Suprapubic skin (tissue), 4 donors: ENCODE measurements at regions not wholly inside any gene's neighbourhood (a gene's known extent, or its start where the extent isn't known, plus 50 kb on each side); places are given as distances from the start of the nearest gene placed in this dataset.
"Not testable (repeated sequence)": the region's sequence is repeated elsewhere in the genome, so short reads cannot be mapped to it uniquely, and the experiment has no call there.

Experiments used
- DNase-seq, 2 donors: peaks; one replicate each; pipeline ENCODE4 v3.0.0-alpha.2; 2019; ENCODE audit warnings: low spot score in 2 of 2
- H3K27ac ChIP-seq: fragments of 200-600 bp; sonication (generic); one replicate; pipeline ENCODE4 v1.5.1; 2019
- H3K27me3 ChIP-seq: fragments of 200-600 bp; sonication (generic); one replicate; pipeline ENCODE4 v1.5.1; 2019
- H3K36me3 ChIP-seq: fragments of 200-600 bp; sonication (generic); one replicate; pipeline ENCODE4 v1.5.1; 2019
- H3K4me1 ChIP-seq: fragments of 200-600 bp; sonication (generic); one replicate; pipeline ENCODE4 v1.5.1; 2019
- H3K4me3 ChIP-seq: fragments of 200-600 bp; sonication (generic); one replicate; pipeline ENCODE4 v1.5.1; 2019; ENCODE audit warnings: mild to moderate bottlenecking
- H3K9me3 ChIP-seq: fragments of 200-600 bp; sonication (generic); one replicate; pipeline ENCODE4 v1.5.1; 2019
- CTCF ChIP-seq, 2 donors: fragments of 200-600 bp in 1 of 2; fragments of 450-650 bp in 1 of 2; sonication (generic) in 1 of 2; IDR thresholded peaks; one replicate each; pipeline ENCODE4 v1.5.1; 2016 to 2019; ENCODE audit warnings: antibody characterized with exemption in 2 of 2, mild to moderate bottlenecking in 1 of 2, moderate library complexity in 1 of 2
- EP300 ChIP-seq: sonication (generic); formaldehyde crosslinking; IDR thresholded peaks from one replicate; pipeline ENCODE4 v1.6.1; 2017; ENCODE audit warnings: antibody characterized with exemption
- POLR2A ChIP-seq, 2 donors: fragments of 450-650 bp; IDR thresholded peaks; one replicate each; pipeline ENCODE4 v1.6.1; 2017; ENCODE audit warnings: antibody characterized with exemption in 2 of 2, mild to moderate bottlenecking in 2 of 2, moderate library complexity in 2 of 2
- POLR2AphosphoS5 ChIP-seq, 3 donors: sonication (generic); formaldehyde crosslinking; IDR thresholded peaks; one replicate each; pipeline ENCODE4 v1.6.1; 2017; ENCODE audit warnings: antibody characterized with exemption in 3 of 3
- WGBS: methylation state at CpG from one replicate; pipeline ENCODE4 v1.1.5; 2018; 5-methylcytosine and 5-hydroxymethylcytosine counted together

DNA sequence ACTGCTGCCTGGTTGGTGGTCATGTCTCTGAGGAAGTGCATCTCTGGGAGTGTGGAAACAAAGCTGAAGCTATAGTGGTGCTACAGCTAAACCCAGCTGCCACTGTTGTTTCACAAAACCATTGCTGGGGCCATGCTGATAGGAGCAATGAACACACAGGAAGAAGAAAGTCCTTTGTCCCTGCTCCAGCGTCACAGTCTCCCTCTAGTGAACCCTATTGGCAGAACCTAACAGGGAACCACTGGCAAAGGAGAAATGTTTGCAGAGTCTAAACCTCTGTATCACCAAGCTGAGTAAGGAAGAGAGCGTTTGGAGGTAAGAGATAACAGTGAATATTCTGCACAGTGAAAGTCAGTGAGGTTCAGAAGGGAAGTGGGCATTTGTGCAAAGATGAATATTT lies 244.0 kb downstream of the YTHDC2 start:
- Histone ChIP-seq H3K27ac (no peak overlapping the region), H3K27me3 (no peaks in the 10 kb centered on the region), H3K36me3 (no peaks in the 10 kb centered on the region), H3K4me3 (no peak overlapping the region), H3K9me3 (no peaks in the 10 kb centered on the region), H3K4me1 (no peaks in the 10 kb centered on the region)
- TF ChIP-seq EP300 (no peak), POLR2AphosphoS5 (IDR thresholded peaks at IDR 0.05) (no peak), POLR2A (IDR thresholded peaks at IDR 0.05) (no peak), CTCF (IDR thresholded peaks at IDR 0.05) (no peak)
- WGBS, result 79% methylated on average over 2 of the region's 2 CpGs
- no peak for DNase-seq

- Histone ChIP-seq H3K27ac (no peak overlapping the region), H3K4me3 (no peak overlapping the region), H3K27me3 (no peaks in the 10 kb centered on the region), H3K9me3 (no peaks in the 10 kb centered on the region), H3K4me1 (no peaks in the 10 kb centered on the region), H3K36me3 (no peaks in the 10 kb centered on the region)
- no peak for TF ChIP-seq EP300
- no peak for TF ChIP-seq POLR2A (IDR thresholded peaks at IDR 0.05)
- TF ChIP-seq POLR2AphosphoS5 (IDR thresholded peaks at IDR 0.05), result no peak
- TF ChIP-seq CTCF (IDR thresholded peaks at IDR 0.05), result no peak
- 55% methylated on average over 2 of the region's 2 CpGs for WGBS
- DNase-seq, result no peak
Measured at GRCh38 chr5:113759505-113759904, 246.0 kb downstream of the YTHDC2 start.

DNA sequence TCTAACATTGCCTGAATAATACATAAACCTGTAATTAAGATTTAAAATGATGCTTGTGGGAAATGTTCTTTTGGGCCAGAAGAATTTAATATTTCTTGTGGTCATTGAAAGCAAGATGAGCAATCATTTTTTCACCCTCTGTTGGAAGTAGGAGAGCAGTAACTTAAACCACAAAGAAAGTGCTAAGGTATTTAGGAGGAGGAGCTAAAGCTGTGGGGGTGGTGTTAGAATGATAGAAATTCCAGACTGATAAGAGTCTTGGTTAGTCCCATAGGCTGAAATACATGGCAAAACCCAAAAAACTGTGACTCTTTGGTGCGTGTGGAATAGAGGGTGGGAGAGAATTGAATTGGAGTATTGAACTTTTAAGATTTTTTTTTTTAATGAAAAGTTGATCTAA lies 247.0 kb downstream of the YTHDC2 start:
- no peaks in the 10 kb centered on the region for H3K36me3 ChIP-seq
- 83% methylated on average over 1 of the region's 1 CpG for WGBS
- no peaks in the 10 kb centered on the region for H3K4me1 ChIP-seq
- no peaks in the 10 kb centered on the region for H3K9me3 ChIP-seq
- no peak overlapping the region for H3K27ac ChIP-seq
- H3K4me3 ChIP-seq, result no peak overlapping the region
- no peak for DNase-seq
- H3K27me3 ChIP-seq, result no peaks in the 10 kb centered on the region
- TF ChIP-seq CTCF (IDR thresholded peaks at IDR 0.05) (no peak), POLR2A (IDR thresholded peaks at IDR 0.05) (no peak), POLR2AphosphoS5 (IDR thresholded peaks at IDR 0.05) (no peak), EP300 (no peak)

GRCh38 chr5:113761594-113761993 lies 248.1 kb downstream of the YTHDC2 start:
- H3K4me1 ChIP-seq, result no peaks in the 10 kb centered on the region
- H3K9me3 ChIP-seq, result peaks cover 1% of the 10 kb centered on the region
- DNase-seq, result no peak
- no peak for TF ChIP-seq CTCF (IDR thresholded peaks at IDR 0.05)
- no peak for TF ChIP-seq EP300
- TF ChIP-seq POLR2AphosphoS5 (IDR thresholded peaks at IDR 0.05), result no peak
- no peak for TF ChIP-seq POLR2A (IDR thresholded peaks at IDR 0.05)
- no peak overlapping the region for H3K4me3 ChIP-seq
- no peak overlapping the region for H3K27ac ChIP-seq
- no peaks in the 10 kb centered on the region for H3K36me3 ChIP-seq
- H3K27me3 ChIP-seq, result no peaks in the 10 kb centered on the region
- 78% methylated on average over 1 of the region's 1 CpG for WGBS

DNA sequence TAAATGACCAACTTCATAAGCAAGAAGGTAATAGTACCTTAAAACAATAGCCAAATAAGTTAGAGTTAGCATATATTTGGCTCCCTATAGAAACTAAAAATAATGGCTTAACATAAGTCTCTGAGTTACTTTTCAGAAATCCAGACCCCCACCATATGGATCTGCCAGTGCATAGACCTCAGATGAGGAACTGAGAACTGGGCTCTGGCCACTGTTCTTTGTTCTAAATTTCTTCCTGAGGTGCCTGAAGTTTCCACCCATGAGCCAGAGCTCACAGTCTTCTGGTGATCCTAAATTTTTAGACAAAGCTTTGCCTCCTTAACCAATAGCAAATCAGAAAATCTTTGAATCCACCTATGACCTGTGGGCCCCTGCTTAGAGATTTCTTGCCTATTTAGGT lies 250.9 kb downstream of the YTHDC2 start:
- H3K4me3 ChIP-seq, result no peak overlapping the region
- H3K27me3 ChIP-seq, result no peaks in the 10 kb centered on the region
- no peaks in the 10 kb centered on the region for H3K4me1 ChIP-seq
- no peak overlapping the region for H3K27ac ChIP-seq
- DNase-seq, result no peak
- no peaks in the 10 kb centered on the region for H3K36me3 ChIP-seq
- TF ChIP-seq POLR2AphosphoS5 (IDR thresholded peaks at IDR 0.05), result no peak
- TF ChIP-seq EP300, result no peak
- no peak for TF ChIP-seq CTCF (IDR thresholded peaks at IDR 0.05)
- TF ChIP-seq POLR2A (IDR thresholded peaks at IDR 0.05), result no peak
- H3K9me3 ChIP-seq, result peaks cover 11% of the 10 kb centered on the region

DNA sequence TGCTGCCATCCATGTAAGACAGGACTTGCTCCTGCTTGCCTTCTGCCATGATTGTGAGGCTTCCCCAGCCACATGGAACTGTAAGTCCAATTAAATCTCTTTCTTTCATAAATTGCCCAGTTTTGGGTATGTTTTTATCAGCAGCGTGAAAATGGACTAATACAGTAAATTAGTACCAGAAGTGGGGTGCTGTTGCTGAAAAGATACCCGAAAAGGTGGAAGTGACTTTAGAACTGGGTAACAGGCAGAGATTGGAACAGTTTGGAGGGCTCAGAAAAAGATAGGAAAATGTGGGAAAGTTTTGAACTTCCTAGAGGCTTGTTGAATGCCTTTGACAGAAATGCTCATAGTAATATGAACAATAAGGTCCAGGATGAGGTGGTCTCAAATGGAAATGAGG lies 253.3 kb downstream of the YTHDC2 start:
- H3K36me3 ChIP-seq, H3K27me3 ChIP-seq, H3K4me3 ChIP-seq, DNase-seq, H3K27ac ChIP-seq, H3K4me1 ChIP-seq: not testable (repeated sequence)
- 75% methylated on average over 2 of the region's 2 CpGs for WGBS
- peaks cover 11% of the 10 kb centered on the region for H3K9me3 ChIP-seq
